CD4-positive, alpha-beta T cell treated with Interleukin-17A for 4 hours (primary cell): ENCODE measurements at regions not wholly inside any gene's neighbourhood (a gene's known extent, or its start where the extent isn't known, plus 50 kb on each side); places are given as distances from the start of the nearest gene placed in this dataset.
A peak's percentile ranks its signal among the peaks of the same experiment; 100 is the strongest.

Experiments
- DNase-seq: peaks from one replicate; pipeline ENCODE4 v3.0.0-alpha.2; 2020; ENCODE audit warnings: mixed read lengths

- no peak for DNase-seq
These were observed 99.4 kb downstream of the ADSS2 start for GRCh38 chr1:244352156-244352830.

- DNase-seq = peak; percentile 54
These were observed 98.1 kb downstream of the ADSS2 start for GRCh38 chr1:244353551-244354091.

GRCh38 chr1:244354810-244355278 is 96.9 kb downstream of the ADSS2 start:
- no peak for DNase-seq

- DNase-seq = no peak
These were observed 95.3 kb downstream of the ADSS2 start for GRCh38 chr1:244356376-244356775.
